GM13977 (cell line): ENCODE measurements at regions not wholly inside any gene's neighbourhood (a gene's known extent, or its start where the extent isn't known, plus 50 kb on each side); places are given as distances from the start of the nearest gene placed in this dataset.

Experiments
- DNase-seq: peaks from one replicate; pipeline ENCODE4 v3.0.0; 2012; ENCODE audit warnings: low spot score
- in situ Hi-C: fragments of 300-500 bp; cut with MboI; formaldehyde crosslinking; loops from one replicate; pipeline ENCODE4 v1.12.0; 2022; ENCODE audit warnings: low sequenced_read_pairs, low pct_unique_long_range_greater_than_20kb, mixed read lengths, inconsistent platforms; ENCODE audit not compliant: unreplicated experiment
- TF ChIP-seq, protein P1 (sequence below): IDR thresholded peaks from 2 replicates; pipeline ENCODE4 v1.5.1; 2012; ENCODE audit warnings: mild to moderate bottlenecking, control low read depth; ENCODE audit not compliant: insufficient read depth; ENCODE audit errors: extremely low read depth, missing control alignments

DNA sequence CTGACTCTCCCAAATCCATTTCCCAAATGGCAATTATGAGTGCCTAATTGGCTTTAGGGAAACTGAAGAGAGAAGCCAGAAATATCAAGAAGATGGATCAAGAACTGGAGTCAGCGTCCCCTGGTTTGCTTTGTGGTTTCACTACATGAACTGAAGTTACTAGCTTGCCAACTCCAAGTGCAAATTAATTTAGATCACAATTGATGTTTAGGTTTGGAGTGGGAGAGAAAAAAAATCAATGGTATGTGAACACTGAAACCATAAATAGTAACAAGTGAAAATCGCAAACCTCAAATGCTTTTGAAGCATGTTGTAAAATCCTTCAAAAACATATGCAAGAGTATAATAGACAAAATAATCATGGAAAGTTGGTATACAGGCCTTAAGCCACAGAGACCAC is 1528.6 kb upstream of the SLC10A2 start:
- TF ChIP-seq, protein P1, sequence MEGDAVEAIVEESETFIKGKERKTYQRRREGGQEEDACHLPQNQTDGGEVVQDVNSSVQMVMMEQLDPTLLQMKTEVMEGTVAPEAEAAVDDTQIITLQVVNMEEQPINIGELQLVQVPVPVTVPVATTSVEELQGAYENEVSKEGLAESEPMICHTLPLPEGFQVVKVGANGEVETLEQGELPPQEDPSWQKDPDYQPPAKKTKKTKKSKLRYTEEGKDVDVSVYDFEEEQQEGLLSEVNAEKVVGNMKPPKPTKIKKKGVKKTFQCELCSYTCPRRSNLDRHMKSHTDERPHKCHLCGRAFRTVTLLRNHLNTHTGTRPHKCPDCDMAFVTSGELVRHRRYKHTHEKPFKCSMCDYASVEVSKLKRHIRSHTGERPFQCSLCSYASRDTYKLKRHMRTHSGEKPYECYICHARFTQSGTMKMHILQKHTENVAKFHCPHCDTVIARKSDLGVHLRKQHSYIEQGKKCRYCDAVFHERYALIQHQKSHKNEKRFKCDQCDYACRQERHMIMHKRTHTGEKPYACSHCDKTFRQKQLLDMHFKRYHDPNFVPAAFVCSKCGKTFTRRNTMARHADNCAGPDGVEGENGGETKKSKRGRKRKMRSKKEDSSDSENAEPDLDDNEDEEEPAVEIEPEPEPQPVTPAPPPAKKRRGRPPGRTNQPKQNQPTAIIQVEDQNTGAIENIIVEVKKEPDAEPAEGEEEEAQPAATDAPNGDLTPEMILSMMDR = no peak
- DNase-seq = no peak
- in situ Hi-C loops = no loop called here

DNA sequence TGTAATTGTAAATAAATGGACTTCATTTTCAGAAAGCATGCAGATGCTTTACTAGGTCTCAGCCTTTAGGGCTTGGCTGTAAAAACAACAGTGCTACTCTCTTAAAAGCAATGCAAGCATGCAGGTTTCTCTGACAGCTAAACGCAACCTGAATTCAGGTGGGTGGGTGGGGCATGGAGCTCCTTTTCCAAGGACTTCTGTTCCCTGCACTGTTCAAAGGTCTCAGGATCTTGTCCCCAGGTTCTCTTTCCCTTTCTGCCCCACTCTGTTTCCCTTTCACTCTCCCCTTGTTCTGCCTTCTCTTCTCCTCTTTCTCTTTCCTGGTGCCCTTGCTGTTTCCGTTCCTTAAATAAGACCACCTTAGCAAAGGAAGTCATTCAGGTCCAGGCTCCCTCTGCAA is 1527.5 kb upstream of the SLC10A2 start:
- in situ Hi-C loops = no loop called here
- DNase-seq = no peak
- TF ChIP-seq, protein P1 = no peak

DNA sequence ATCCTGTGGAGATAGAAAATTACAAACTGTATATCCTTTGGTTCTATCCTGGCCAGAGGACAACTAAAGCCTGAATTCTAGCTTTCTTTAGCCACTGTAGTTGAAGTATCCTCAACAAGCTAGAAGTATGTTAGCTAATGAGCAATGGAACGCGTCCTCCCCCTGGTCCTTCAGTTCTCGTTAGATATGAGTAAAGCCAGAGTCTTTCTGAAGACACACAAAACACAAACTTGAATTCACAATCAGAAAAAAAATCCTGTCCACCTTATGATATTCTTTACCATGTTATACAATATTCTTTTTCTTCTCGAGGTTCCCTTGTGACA is 1527.0 kb upstream of the SLC10A2 start:
- in situ Hi-C loops = no loop called here
- no peak for DNase-seq
- TF ChIP-seq, protein P1 = no peak

DNA sequence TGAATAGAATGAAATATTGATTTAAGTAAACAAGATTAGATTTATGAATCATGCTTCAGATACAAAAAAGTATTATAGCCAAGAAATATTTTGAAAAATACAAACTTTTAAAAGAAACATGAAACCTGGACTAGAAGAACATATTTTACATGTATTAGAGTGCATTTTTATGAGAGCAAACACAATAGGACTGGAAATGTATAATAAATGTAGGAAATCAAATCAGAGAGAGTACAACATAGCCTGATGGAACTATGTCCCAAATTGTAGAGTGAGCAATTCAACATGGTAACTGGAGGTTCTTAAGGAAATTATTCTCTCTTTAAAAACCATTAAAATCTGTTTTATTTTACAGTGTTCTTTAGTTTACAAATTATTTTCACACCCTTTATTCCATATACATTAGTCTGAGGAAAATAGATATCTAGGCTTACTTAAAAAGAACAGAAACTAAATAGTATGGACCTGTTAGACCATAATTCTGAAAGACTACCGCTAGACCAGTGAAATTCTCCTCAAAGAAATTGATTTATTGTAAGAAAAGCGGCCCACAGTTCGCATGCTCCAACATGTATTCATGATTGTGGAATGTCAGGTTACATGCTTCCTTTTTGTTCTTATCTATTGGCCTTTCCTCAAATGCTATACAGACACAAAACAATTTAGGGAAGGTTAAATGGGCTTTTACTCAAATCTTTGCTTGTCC is 1526.5 kb upstream of the SLC10A2 start:
- in situ Hi-C loops = no loop called here
- TF ChIP-seq, protein P1 = no peak
- no peak for DNase-seq

DNA sequence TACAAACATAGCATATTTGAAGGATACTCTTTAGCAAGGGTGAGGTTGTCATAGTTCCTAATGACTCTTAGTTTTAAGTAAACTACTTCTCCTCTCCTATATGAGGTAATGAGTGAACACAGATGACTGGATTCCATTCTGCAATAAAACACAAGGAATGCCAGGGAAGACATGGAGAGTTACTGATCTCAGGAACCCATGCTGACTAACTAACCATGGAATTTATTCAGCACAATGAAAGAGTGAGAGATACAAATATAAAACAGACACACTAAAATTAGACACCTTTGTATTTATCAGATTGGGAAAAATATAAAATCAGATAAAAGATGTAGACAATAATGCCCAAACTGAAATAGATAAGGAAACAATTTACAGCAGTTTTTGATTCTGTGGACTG is 1525.9 kb upstream of the SLC10A2 start:
- TF ChIP-seq, protein P1 = no peak
- DNase-seq = no peak
- in situ Hi-C loops = no loop called here

DNA sequence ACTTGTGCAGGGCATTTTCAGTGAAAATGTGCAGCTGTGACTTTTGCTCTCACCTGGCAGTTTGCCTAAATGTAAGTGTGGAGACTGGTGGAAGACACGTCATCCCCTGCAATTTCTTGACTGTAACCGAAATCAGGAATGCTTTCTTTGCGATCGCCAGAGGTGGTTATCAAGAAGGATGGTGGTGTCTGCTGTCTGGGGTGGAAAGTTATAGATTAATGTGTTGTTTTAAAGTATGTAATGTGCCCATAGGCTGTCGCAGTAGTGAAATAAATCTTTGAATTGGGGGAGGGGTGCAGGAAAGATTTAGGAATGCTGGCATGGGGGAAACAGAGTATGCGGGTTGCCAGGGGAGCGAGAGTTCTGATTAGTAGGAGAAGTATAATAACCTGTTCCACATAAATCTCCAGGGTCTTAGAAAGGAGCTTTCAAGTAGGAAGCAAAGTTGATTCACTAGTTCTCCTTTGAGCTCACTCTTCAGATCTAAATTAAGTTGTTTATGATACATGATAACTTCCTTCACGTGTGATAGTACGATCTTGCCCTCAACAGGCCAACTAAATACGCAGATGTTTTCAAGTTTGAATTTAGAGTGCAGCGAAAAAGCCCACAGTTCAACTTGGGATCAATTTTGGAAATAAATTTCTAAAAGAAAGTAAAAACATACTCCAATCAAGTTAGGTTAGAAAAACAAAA is 1520.0 kb upstream of the SLC10A2 start:
- TF ChIP-seq, protein P1 = no peak
- in situ Hi-C loops = no loop called here
- no peak for DNase-seq
